ENCODE measurements at regions not wholly inside any gene's neighbourhood (a gene's known extent, or its start where the extent isn't known, plus 50 kb on each side); places are given as distances from the start of the nearest gene placed in this dataset.
A peak's percentile ranks its signal among the peaks of the same experiment; 100 is the strongest.
"Not testable (repeated sequence)": the region's sequence is repeated elsewhere in the genome, so short reads cannot be mapped to it uniquely, and the experiment has no call there.

- not testable (repeated sequence) for DNase-seq (ENCODE audit: low spot score)
These were observed 103.2 kb downstream of the HIF1AN start for GRCh38 chr10:100638969-100639368.

- no peak for DNase-seq (ENCODE audit: low spot score)
These were observed 102.9 kb upstream of the PAX2 start for GRCh38 chr10:100642295-100642994.

- DNase-seq (ENCODE audit: low spot score): no peak
These were observed 100.3 kb upstream of the PAX2 start for GRCh38 chr10:100645091-100645490.

- no peak for DNase-seq (ENCODE audit: low spot score)
These were observed 99.6 kb upstream of the PAX2 start for GRCh38 chr10:100645613-100646392.

DNA sequence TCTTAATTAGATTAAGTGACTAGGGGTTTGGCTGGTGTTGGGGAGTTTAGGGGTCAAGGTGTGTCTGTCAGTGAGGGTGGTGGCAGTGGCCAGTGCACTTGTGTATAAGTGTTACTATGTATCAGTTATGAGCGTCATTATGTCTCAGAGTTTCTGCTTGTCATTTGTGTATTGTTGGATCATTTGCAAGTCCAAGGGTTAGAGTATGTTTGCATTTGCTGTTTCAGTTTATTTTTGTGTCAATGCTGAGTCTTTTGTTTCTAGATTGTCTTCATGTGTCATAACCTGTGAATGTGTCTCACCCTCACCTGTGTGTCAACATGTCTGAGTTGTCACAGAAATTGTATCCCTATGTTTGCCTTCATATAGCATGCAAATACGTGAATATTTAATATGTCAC is 97.5 kb upstream of the PAX2 start:
- DNase-seq (ENCODE audit: low spot score): no peak

GRCh38 chr10:100650693-100651092 is 94.7 kb upstream of the PAX2 start:
- no peak for DNase-seq (ENCODE audit: low spot score)

- DNase-seq (ENCODE audit: low spot score): not testable (repeated sequence)
These were observed 94.3 kb upstream of the PAX2 start for GRCh38 chr10:100651099-100651498.

GRCh38 chr10:100651916-100652315 is 93.5 kb upstream of the PAX2 start:
- no peak for DNase-seq (ENCODE audit: low spot score)

- DNase-seq (ENCODE audit: low spot score): no peak
These were observed 92.8 kb upstream of the PAX2 start for GRCh38 chr10:100652406-100653135.

GRCh38 chr10:100653238-100653956 is 92.0 kb upstream of the PAX2 start:
- DNase-seq (ENCODE audit: low spot score): no peak

DNA sequence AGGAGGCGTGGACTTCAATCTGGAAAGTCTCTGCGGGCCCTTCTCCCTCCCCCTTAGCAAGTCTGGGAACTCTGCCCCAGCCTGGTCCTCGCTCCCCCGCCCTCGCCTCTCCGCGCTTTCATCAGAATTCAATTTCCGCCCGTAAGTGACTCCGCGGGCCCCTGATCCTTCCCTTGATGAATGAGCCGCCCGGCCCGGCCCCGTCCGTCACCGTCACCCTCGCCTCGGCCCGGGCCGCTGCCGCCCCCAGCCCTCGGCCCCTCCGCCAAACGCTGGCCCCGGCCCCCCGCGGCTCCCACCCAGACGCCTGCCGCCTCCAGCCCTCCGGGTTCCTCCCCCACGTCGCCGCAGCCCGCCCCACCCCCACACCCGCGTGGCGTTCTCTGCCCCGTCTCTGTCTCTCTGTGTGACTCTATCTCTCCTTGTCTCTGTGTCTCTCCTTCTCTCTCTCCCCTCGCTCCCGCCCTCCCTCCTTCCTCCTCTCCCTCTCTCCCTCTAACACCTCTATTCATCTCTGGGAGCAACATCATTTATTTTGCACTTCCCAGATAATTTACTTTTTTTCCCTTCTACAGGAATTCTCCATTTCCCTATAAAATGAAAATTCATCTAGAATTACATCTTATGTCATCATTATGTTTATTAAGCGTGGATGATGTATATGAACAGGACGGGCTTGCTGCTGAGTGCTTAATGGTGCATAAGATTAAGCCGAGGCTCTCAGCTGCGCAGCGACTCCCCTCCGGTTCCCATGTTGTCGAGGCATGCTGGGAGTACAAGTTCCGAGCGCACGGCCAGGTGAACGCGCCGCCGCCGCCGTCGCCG is 91.2 kb upstream of the PAX2 start:
- DNase-seq (ENCODE audit: low spot score): peak; percentile 63

DNA sequence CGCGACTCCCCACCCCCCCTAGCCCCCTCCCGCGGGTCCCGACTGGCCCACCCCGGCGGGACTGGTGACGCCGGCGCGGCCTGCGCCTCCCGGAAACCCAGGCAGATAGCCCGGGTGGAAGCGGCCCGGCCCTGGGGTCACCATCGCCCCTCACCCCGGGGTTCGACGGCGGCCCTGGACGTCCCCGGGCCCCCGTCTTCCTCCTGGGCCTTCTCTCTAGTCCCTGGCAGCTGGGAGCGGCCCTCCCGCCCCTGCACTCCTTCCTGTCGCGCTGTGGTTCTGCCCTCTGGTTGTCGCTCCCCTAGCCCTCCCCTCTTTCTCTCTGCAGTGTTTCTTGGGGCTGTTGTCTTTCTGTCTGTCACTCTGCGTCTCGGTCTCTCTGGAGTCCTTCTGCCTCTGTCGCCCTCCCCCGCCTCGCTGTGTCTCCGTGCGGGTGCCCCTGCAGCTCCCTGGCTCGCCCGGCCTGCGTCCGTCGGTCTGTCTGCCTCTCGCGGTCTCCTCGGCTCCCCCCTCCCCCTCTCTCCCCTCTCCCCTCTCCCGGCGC is 90.5 kb upstream of the PAX2 start:
- no peak for DNase-seq (ENCODE audit: low spot score)

- no peak for DNase-seq (ENCODE audit: low spot score)
These were observed 90.0 kb upstream of the PAX2 start for GRCh38 chr10:100655326-100655759.

DNA sequence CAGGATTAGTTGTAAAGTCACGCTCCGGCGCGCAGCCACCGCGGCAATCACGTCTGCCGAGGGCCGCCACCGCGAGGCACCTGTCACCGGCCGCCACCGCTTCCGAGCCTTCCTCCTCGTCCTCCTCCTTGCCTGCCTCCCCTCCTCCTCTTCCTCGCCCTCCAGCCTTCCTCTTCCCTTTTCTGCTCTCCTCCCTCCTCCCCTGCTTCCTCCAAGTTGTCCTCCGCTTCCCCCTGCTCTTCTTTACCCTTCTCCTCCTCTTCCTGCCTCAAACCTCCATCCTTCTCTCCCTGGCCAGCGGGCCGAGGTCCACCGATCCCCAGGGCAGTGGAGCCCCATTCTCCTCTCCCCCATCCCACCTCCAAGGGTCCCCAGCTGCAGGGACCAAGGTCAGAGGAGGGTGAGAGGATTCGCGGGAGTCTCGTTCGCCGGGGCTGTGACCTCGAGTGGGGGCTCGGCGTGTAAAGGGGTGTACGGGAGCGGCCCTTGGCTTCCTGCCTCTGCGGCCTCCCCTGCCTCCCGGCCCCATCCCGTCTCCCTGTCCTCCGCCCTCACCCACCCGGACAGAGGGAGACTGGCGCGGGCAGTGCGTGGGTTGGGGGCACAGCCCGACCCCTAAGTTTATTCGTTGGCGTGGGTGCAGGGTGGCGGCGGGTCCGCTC is 89.5 kb upstream of the PAX2 start:
- DNase-seq (ENCODE audit: low spot score): no peak

DNA sequence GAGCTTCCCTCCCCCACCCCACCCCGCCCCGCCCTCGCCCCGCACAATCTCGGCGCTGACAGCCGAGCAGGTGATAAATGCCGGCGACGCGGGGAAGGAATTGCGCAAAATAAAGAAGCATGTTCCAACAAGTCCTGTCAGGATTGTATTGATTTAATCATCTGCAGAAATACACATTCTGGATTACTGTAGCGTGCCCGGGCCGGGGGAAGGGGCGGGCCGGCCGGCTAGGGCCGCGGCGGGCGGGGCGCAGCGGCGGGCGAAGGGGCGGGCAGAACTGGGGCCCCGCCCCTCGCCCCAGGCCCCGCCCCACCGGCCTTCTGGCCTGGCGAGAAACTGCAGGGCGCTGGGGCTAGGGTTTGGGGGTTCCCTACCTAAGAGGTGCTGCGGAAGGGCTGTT is 88.9 kb upstream of the PAX2 start:
- DNase-seq (ENCODE audit: low spot score): no peak

- DNase-seq (ENCODE audit: low spot score): no peak
These were observed 87.1 kb upstream of the PAX2 start for GRCh38 chr10:100658269-100658668.

GRCh38 chr10:100659361-100660098 is 85.9 kb upstream of the PAX2 start:
- no peak for DNase-seq (ENCODE audit: low spot score)

GRCh38 chr10:100660365-100660764 is 85.0 kb upstream of the PAX2 start:
- no peak for DNase-seq (ENCODE audit: low spot score)

GRCh38 chr10:100660945-100661344 is 84.4 kb upstream of the PAX2 start:
- DNase-seq (ENCODE audit: low spot score): no peak

DNA sequence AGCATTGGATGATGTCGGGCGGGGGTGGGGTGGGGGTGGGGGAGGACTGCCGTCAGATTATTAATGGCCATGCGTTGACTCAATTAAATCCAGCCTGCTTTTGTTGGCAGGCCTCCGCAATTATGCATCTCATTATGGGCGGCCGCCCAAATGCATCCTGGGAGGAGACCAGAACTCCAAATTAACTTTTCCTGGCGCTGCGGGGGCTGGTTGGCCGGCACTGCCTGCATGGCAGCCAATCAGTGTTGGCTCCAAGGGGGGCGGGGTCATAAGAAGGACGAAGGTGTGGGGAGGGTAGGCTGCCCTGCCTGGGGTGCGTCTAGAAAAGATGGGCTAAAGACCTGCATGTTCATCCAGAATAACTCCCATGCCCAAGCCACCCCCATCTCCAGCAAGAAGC is 83.9 kb upstream of the PAX2 start:
- DNase-seq (ENCODE audit: low spot score): no peak
